Inflammatory macrophage treated with lipopolysaccharide for 4 hours (primary cell): ENCODE measurements at regions not wholly inside any gene's neighbourhood (a gene's known extent, or its start where the extent isn't known, plus 50 kb on each side); places are given as distances from the start of the nearest gene placed in this dataset.
"Not testable (repeated sequence)": the region's sequence is repeated elsewhere in the genome, so short reads cannot be mapped to it uniquely, and the experiment has no call there.

Experiments used
- DNase-seq: peaks from one replicate; pipeline ENCODE4 v3.0.0-alpha.2; 2020

GRCh38 chr2:57448816-57449215 is 597.8 kb upstream of the VRK2 start:
- no peak for DNase-seq

DNA sequence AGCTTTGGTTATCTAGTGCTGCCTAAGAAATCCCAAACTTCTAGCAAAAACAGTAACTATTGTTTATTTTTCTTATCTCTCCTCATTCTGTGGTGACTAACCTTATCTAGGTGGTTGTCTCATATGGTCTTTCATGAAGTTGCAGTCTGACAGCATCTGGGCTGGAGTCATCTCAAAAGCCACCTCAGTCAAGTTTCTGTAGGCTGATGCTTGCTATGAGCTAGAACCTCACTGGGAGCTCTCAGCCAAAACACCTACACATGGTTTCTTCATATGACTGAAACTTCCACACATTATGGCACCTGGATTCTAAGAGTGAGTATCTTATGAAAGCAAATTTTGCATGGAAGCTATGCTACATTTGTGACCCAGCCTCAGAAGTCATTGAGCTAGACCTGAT is 596.4 kb upstream of the VRK2 start:
- no peak for DNase-seq

GRCh38 chr2:57452634-57453033 is 594.0 kb upstream of the VRK2 start:
- no peak for DNase-seq

GRCh38 chr2:57453945-57454344 is 592.7 kb upstream of the VRK2 start:
- DNase-seq = no peak

DNA sequence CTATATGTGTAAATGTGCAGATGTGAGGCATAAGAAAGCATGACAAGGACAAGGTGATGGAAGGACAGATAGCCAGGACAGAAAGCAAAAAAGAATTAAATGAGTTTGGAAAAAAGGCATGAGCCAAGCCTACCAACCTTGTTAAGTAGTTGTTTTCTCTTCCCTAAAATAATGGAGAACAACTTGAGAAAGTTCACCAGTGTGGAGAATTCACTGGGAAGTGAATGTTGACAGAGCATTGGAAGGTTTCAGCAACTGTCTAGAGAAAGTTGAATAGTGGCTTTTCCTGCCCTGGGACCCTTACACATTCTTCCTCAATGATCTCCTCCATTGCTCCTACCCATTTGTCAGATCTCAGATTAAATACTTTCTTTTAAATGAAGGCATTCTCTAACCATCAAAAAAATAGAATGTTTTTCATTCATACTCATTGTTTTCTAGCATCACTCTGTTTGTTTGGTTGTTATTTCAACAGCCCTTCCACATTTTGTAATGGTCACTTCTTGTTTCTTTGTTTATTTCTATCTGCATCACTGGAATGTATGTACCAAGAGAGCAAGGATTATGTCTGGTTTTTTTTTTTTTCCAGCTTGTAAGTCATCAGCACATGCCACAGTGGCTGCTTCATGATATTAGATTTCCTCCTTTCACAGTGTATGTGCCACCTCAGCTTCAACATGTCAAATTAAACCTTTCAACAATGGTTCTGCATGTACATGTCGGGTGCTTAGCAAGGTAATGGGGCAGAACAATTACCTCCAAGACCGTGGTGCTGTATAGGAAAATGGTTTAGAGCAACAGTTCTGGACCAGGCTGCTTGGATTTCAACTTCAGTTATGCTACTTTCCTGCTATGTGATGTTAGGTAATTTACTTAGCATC is 586.0 kb upstream of the VRK2 start:
- DNase-seq = peak; percentile 74

GRCh38 chr2:57461624-57462023 is 585.0 kb upstream of the VRK2 start:
- DNase-seq = no peak

- DNase-seq = no peak
Observed at GRCh38 chr2:57465067-57465466, 581.5 kb upstream of the VRK2 start.

GRCh38 chr2:57465967-57466366 is 580.6 kb upstream of the VRK2 start:
- no peak for DNase-seq

DNA sequence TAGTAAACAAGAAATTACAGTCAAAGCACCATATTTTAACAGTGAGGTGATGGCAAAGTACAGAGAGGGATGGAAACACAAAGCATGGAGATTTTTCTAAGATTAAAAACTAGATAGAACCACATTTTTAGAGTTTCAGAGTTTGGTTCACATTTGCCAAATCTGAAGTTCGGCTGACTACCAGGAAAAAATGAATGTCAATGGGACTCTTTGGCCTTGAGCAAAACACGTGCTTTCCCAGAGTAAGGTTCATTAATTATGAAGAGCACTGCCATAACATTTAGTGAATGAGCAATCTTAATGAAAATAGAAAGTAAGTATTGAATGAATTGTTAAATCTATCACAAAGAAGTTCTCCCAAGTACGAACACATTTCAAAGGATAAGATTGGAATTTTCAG is 571.2 kb upstream of the VRK2 start:
- DNase-seq = no peak

GRCh38 chr2:57479981-57480380 is 566.6 kb upstream of the VRK2 start:
- DNase-seq = no peak

GRCh38 chr2:57488061-57488460 is 558.5 kb upstream of the VRK2 start:
- no peak for DNase-seq

DNA sequence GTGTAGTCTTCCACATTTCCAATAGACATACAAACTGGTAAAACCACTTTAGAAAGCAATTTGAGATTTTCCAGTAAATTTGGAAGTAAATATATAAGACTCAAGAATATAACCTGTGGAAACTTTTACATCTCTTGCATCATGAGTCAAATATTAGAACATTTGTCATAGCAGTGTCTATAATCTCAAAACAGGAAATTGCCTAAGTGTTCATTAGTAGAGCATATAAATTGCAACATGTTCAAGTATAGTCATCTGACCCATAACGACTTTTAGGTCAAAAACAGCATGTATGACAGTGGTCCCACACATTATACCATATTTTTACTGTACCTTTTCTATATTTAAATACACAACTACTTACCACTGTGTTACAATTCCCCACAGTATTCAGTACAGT is 555.9 kb upstream of the VRK2 start:
- DNase-seq = peak; percentile 80

- DNase-seq = peak; percentile 6
Observed at GRCh38 chr2:57491213-57491612, 555.4 kb upstream of the VRK2 start.

- DNase-seq = not testable (repeated sequence)
Observed at GRCh38 chr2:57493966-57494365, 552.6 kb upstream of the VRK2 start.

DNA sequence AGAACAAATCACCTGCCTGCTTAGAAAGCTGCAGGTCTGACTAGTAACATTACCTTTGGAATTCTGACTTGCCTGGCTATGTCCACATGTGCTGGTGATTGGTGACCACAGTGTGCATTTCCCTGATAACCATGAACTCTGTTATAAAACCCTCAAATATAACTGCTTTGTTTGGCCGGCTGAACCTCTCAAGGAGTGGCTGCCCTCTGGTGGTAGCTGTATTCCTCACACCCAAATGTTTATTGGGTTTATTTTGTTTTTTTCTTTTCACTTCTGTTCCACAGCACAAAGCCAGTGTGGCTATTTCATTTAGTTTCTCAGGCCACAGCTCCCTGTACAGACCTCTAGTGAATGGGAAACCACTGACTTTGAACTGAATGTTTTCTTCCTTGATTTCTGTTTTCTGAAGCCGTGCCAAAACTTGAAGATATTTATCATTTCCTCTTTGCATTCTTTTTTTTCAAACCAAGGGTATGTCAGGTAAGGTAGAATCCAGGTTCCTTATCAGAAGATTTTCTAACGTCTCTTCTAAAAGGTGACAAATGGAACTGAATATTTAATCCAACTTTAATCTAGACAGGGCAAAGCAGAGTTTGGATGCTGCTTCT is 549.0 kb upstream of the VRK2 start:
- DNase-seq = peak; percentile 81

DNA sequence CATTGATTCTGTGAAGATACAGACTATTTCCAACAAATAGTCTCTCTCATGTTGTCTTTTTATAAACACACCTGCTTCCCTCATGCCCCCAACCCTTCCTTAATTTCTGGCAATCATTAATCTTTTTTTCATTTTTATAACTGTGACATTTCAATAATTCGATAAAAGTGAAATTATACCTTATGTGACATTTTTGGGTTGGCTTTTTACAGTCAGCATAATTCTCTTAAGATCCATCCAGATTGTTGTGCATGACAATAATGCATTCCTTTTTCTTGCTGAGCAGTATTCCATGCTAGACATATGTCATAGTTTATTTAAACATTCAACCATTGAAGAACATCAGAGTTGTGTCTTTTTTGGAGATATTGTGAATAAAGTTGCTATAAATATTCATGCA is 541.8 kb upstream of the VRK2 start:
- no peak for DNase-seq

DNA sequence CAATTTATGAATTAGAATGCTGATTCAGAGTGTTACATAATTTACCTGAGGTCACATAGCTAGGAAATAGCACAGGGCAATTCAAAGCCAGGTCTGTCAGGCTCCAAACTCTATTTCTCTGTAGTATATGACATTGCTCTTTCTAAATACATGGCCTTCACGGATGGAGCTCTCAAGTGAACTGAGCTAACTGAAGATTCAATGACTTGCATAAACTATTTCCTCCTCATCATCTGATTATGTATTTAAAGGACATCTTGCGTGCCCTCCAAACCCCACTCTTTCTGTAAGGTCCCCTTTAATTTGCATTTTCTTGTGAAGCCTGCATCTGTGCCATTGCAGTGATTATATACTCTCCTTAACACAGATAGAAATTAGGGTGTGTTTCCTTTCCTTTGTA is 537.4 kb upstream of the VRK2 start:
- DNase-seq = no peak

GRCh38 chr2:57510704-57511103 is 535.9 kb upstream of the VRK2 start:
- DNase-seq = peak; percentile 22

GRCh38 chr2:57515366-57515765 is 531.2 kb upstream of the VRK2 start:
- no peak for DNase-seq

DNA sequence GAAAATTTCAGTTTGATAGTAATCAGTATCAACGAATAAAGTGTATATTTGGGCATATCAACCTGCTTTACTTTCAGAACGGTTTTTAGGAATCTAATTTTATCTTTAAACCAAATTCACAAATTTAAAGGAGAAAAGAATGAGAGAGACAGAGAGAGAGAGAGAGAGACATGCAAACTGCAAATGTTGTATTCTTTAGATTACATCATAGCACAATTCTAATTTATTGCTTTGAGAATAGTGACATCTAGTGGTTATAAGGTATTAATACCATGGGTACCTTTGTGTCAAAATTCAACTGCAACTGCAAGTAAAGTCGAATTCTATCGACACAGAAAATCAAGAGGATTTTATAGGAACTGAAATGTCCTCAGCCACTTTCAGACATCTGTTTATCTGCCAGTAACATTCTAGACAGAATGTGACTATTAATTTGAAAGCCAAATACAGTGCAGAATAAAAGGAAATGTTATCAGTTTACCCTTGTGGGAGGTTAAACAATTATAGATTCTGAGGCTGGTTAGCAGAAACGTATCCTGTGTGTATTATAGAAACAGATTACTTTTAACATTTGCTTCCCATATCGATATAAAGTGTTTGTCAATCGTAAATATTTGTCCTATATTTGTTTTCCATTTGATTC is 529.8 kb upstream of the VRK2 start:
- peak; percentile 60 for DNase-seq

- no peak for DNase-seq
Observed at GRCh38 chr2:57523304-57523703, 523.3 kb upstream of the VRK2 start.

GRCh38 chr2:57527685-57528084 is 518.9 kb upstream of the VRK2 start:
- DNase-seq = no peak

DNA sequence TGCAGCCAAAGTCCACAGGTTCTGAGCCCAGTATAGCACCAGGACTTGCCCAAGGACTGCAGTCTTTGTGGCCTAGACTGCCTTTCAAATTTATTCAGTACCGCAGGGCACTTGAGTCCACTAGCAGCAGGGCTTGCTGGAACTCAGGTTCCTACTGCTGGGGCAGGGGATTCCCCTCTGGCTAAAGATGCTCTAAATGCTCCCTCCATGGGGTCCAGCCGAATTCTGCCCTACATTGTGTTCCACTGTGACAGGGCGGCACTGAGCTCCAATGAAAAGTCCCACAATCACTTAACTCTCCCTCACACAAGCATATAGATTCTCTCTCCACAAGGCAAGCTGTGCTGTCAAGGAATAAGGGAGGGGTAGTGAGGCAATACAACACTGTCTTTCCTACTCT is 518.1 kb upstream of the VRK2 start:
- no peak for DNase-seq

DNA sequence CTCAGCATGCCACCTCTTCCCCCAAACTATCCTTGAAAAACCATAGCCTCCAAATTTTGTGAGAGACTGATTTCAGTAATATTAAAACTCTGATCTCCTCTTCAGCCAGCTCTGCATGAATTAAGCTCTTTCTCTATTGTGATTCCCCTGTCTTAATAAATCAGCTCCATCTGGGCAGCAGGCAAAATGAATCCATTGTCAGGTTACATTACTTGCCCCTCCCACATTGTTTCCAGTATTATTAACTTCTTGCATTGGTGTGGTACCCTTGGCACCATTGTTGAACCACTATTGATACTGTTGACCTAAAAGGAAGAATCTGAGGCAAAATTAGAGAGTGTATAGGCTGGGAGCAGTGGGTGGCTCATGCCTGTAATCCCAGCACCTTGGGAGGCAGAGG is 512.2 kb upstream of the VRK2 start:
- no peak for DNase-seq
